SH-SY5Y (cell line): ENCODE measurements at regions not wholly inside any gene's neighbourhood (a gene's known extent, or its start where the extent isn't known, plus 50 kb on each side); places are given as distances from the start of the nearest gene placed in this dataset.

Experiments
- GATA2 ChIP-seq: IDR thresholded peaks from 2 replicates; pipeline ENCODE4 v1.6.1; 2011; ENCODE audit warnings: mild to moderate bottlenecking, low read depth, low read length
- GATA3 ChIP-seq: IDR thresholded peaks from 2 replicates; pipeline ENCODE4 v1.6.1; 2011; ENCODE audit warnings: low read depth, mild to moderate bottlenecking, low read length, moderate library complexity

- TF ChIP-seq GATA2, result no peak
- TF ChIP-seq GATA3, result no peak
These were observed 62.3 kb upstream of the HS3ST2 start for GRCh38 chr16:22751685-22752084.
